ENCODE measurements at regions not wholly inside any gene's neighbourhood (a gene's known extent, or its start where the extent isn't known, plus 50 kb on each side); places are given as distances from the start of the nearest gene placed in this dataset.

DNA sequence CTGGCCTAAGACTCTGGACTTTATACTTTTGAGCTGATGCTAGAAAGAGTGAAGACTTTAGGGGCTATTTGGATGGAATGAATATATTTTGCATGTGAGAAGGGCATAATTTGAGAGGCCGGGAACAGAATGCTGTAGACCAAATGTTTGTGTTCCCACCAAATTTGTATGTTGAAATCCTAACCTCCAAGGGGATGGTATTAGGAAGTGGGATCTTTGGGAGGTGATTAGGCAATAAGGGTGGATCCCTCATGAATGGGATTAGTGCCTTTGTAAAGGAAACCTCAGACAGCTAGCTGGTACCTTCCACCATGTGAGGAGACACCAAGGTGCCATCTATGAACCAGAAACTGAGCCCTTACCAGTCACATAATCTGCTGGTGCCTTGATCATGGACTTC lies 165.1 kb upstream of the S1PR3 start:
- TF ChIP-seq, protein P1, sequence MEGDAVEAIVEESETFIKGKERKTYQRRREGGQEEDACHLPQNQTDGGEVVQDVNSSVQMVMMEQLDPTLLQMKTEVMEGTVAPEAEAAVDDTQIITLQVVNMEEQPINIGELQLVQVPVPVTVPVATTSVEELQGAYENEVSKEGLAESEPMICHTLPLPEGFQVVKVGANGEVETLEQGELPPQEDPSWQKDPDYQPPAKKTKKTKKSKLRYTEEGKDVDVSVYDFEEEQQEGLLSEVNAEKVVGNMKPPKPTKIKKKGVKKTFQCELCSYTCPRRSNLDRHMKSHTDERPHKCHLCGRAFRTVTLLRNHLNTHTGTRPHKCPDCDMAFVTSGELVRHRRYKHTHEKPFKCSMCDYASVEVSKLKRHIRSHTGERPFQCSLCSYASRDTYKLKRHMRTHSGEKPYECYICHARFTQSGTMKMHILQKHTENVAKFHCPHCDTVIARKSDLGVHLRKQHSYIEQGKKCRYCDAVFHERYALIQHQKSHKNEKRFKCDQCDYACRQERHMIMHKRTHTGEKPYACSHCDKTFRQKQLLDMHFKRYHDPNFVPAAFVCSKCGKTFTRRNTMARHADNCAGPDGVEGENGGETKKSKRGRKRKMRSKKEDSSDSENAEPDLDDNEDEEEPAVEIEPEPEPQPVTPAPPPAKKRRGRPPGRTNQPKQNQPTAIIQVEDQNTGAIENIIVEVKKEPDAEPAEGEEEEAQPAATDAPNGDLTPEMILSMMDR (IDR thresholded peaks at IDR 0.05), result no peak
- TF ChIP-seq POLR2A (IDR thresholded peaks at IDR 0.05), result no peak
